T-cell (primary cell): ENCODE measurements at regions not wholly inside any gene's neighbourhood (a gene's known extent, or its start where the extent isn't known, plus 50 kb on each side); places are given as distances from the start of the nearest gene placed in this dataset.
A peak's percentile ranks its signal among the peaks of the same experiment; 100 is the strongest.
"Not testable (repeated sequence)": the region's sequence is repeated elsewhere in the genome, so short reads cannot be mapped to it uniquely, and the experiment has no call there.

Experiments
- ATAC-seq, 4 experiments: fragments of 200-7000 bp in 3 of 4; fragments of 150-1000 bp in 1 of 4; cut with Tn5 transposase; replicated peaks in 1 of 4; 1 replicate in 3 of 4; 2 replicates in 1 of 4; pipeline ENCODE4 v1.10.0; 2021; ENCODE audit warnings: moderate library complexity in 3 of 4, mild to moderate bottlenecking in 2 of 4, moderate number of reproducible peaks in 1 of 4
- CTCF ChIA-PET, 2 donors: fragments of 300-600 bp; sonication (Branson Sonifier 250); formaldehyde crosslinking; loops; one replicate each; lab custom pipeline; 2022; ENCODE audit warnings: antibody characterized with exemption in 2 of 2; lab: Charles Lee
- POLR2A ChIA-PET, 2 donors: fragments of 300-600 bp; sonication (Branson Sonifier 250); formaldehyde crosslinking; loops; one replicate each; lab custom pipeline; 2022; ENCODE audit warnings: antibody characterized with exemption in 2 of 2; lab: Charles Lee
- DNase-seq, 35 experiments: peaks; one replicate each; pipeline versions ENCODE4 v3.0.0 to v3.0.0-alpha.2; 2013 to 2023
- H3K27ac ChIP-seq: one replicate; pipeline ENCODE4 v1.5.1; 2013; ENCODE audit warnings: low read length
- H3K27me3 ChIP-seq, 2 experiments: replicated peaks in 1 of 2; 1 replicate in 1 of 2; 2 replicates in 1 of 2; pipeline versions ENCODE4 v1.6.1 to v1.7.0; 2013; ENCODE audit warnings: low read length in 1 of 2, mixed read lengths in 1 of 2; ENCODE audit not compliant: control insufficient read depth in 2 of 2, insufficient read depth in 2 of 2; ENCODE audit errors: extremely low read depth in 1 of 2
- H3K36me3 ChIP-seq, 2 donors: 1 replicate in 1 of 2; 2 replicates in 1 of 2; pipeline versions ENCODE4 v1.6.1 to v1.7.0; 2013; ENCODE audit warnings: low read length in 1 of 2; ENCODE audit not compliant: control insufficient read depth in 2 of 2, insufficient read depth in 1 of 2; ENCODE audit errors: extremely low read depth in 1 of 2
- H3K4me1 ChIP-seq, 2 experiments: 1 replicate in 1 of 2; 2 replicates in 1 of 2; pipeline versions ENCODE4 v1.6.1 to v1.7.0; 2013; ENCODE audit warnings: low read length in 2 of 2, mixed read lengths in 1 of 2; ENCODE audit not compliant: insufficient read depth in 2 of 2, control insufficient read depth in 1 of 2; ENCODE audit errors: extremely low read depth in 1 of 2
- H3K4me3 ChIP-seq, 2 donors: 1 replicate in 1 of 2; 2 replicates in 1 of 2; pipeline versions ENCODE4 v1.5.1 to v1.7.0; 2013; ENCODE audit warnings: mild to moderate bottlenecking in 2 of 2, low read length in 1 of 2, moderate library complexity in 1 of 2; ENCODE audit not compliant: control insufficient read depth in 1 of 2; ENCODE audit errors: extremely low read depth in 1 of 2
- H3K9me3 ChIP-seq: 2 replicates; pipeline ENCODE4 v1.7.0; 2013
- H3K27ac Mint-ChIP-seq, 2 donors: one replicate each; pipeline ENCODE4 v1.8.0; 2020 to 2021; ENCODE audit warnings: mild to moderate bottlenecking in 2 of 2, mixed read lengths in 2 of 2
- H3K27me3 Mint-ChIP-seq, 2 donors: one replicate each; pipeline ENCODE4 v1.8.0; 2021 to 2022; ENCODE audit warnings: mixed read lengths in 2 of 2
- H3K36me3 Mint-ChIP-seq: one replicate; pipeline ENCODE4 v1.8.0; 2021; ENCODE audit warnings: mixed read lengths
- H3K4me1 Mint-ChIP-seq, 3 donors: one replicate each; pipeline ENCODE4 v1.8.0; 2020 to 2022; ENCODE audit warnings: mixed read lengths in 3 of 3, mild to moderate bottlenecking in 1 of 3
- H3K4me3 Mint-ChIP-seq, 3 donors: one replicate each; pipeline ENCODE4 v1.8.0; 2020 to 2022; ENCODE audit warnings: mild to moderate bottlenecking in 3 of 3, mixed read lengths in 3 of 3, moderate library complexity in 3 of 3
- H3K9me3 Mint-ChIP-seq, 3 donors: one replicate each; pipeline ENCODE4 v1.8.0; 2020 to 2022; ENCODE audit warnings: mixed read lengths in 3 of 3
- WGBS: methylation state at CpG from one replicate; pipeline ENCODE4 v1.1.5; 2013; ENCODE audit warnings: missing lambda C conversion rate; ENCODE audit not compliant: insufficient coverage; 5-methylcytosine and 5-hydroxymethylcytosine counted together

DNA sequence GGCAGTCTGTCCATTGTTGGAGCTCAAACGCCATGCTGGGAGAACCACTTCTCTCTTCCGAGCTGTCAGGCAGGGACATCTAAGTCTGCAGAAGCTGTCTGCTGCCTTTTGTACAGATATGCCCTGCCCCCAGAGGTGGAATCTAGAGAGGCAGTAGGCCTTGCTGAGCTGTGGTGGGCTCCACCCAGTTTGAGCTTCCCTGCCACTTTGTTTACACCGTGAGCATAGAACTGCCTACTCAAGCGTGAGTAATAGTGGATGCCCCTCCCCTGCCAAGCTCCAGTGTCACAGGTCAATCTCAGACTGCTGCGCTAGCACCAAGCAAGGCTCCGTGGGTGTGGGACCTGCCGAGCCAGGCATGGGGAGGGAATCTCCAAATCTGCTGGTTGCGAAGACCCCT is 145.7 kb downstream of the VSIG4 start:
- Mint-ChIP-seq H3K27me3 (peaks cover 0 to 5% of the 10 kb centered on the region in 2 donors), H3K4me1 (peaks cover 14 to 31% (median 15%) of the 10 kb centered on the region in 3 donors), H3K9me3 (no peaks in the 10 kb centered on the region), H3K4me3 (no peak overlapping the region), H3K27ac (no peak overlapping the region), H3K36me3 (peaks cover 4% of the 10 kb centered on the region)
- Histone ChIP-seq H3K36me3 (no peaks in the 10 kb centered on the region), H3K4me3 (no peak overlapping the region), H3K9me3 (no peaks in the 10 kb centered on the region), H3K27ac (no peak overlapping the region), H3K27me3 (no peaks in the 10 kb centered on the region), H3K4me1 (peaks cover 0 to 8% of the 10 kb centered on the region in 2 experiments)
- ATAC-seq (peak in 2 of 4 experiments; percentile 52 to 65), DNase-seq (peak in 23 of 35 experiments; percentile 0 to 32 (median 10))
- POLR2A ChIA-PET, result no interaction called here
- WGBS, result 83% methylated on average over 2 of the region's 8 CpGs
- CTCF ChIA-PET, result interaction anchor here in 1 of 2 donors (0.6 kb wide), 1 partner anchor 311 kb away, joined by 3 read pairs; no protein-coding TSS in a partner anchor

DNA sequence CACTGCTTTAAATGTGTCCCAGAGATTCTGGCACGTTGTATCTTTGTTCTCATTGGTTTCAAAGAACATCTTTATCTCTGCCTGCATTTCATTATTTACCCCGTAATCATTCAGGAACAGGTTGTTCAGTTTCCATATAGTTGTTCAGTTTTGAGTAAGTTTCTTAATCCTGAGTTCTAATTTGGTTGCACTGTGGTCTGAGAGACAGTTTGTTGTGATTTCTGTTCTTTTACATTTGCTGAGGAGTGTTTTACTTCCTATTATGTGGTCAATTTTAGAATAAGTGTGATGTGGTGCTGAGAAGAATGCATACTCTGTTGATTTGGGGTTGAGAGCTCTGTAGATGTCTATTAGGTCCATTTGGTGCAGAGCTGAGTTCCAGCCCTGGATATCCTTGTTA is 148.1 kb downstream of the VSIG4 start:
- H3K4me3 Mint-ChIP-seq, H3K27me3 Mint-ChIP-seq, H3K4me3 ChIP-seq, POLR2A ChIA-PET, CTCF ChIA-PET, H3K36me3 Mint-ChIP-seq, H3K36me3 ChIP-seq, H3K9me3 Mint-ChIP-seq, DNase-seq, H3K9me3 ChIP-seq, H3K27me3 ChIP-seq, H3K4me1 ChIP-seq, ATAC-seq, H3K27ac ChIP-seq: not testable (repeated sequence)
- Mint-ChIP-seq H3K27ac (peak overlapping the region in 1 of 2 donors; percentile 62), H3K4me1 (peaks cover 14 to 31% (median 15%) of the 10 kb centered on the region in 3 donors)
- WGBS, result no CpG with 5 or more reads among the region's 2 CpGs

DNA sequence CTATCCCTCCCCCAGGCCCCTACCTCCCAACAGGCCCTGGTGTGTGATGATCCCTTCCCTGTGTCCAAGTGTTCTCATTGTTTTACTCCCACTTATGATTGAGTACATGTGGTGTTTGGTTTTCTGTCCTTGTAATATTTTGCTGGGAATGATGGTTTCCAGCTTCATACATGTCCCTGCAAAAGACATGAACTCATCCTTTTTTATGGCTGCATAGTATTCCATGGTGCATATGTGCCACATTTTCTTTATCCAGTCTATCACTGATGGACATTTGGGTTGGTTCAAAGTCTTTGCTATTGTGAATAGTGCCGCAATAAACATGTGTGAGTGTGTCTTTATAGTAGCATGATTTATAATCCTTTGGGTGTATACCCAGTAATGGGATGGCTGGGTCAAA is 151.7 kb downstream of the VSIG4 start:
- peaks cover 21 to 30% (median 28%) of the 10 kb centered on the region in 3 donors for H3K4me1 Mint-ChIP-seq
- H3K4me3 ChIP-seq, H3K27me3 ChIP-seq, H3K4me3 Mint-ChIP-seq, ATAC-seq, DNase-seq, H3K36me3 Mint-ChIP-seq, H3K27ac ChIP-seq, H3K27me3 Mint-ChIP-seq, H3K9me3 ChIP-seq, H3K36me3 ChIP-seq, H3K4me1 ChIP-seq, H3K27ac Mint-ChIP-seq, CTCF ChIA-PET, H3K9me3 Mint-ChIP-seq: not testable (repeated sequence)
- POLR2A ChIA-PET, result interaction anchor here in 1 of 2 donors (0.6 kb wide), 1 partner anchor 15 kb away, joined by 5 read pairs; no protein-coding TSS in a partner anchor
- no CpG with 5 or more reads among the region's 1 CpG for WGBS

DNA sequence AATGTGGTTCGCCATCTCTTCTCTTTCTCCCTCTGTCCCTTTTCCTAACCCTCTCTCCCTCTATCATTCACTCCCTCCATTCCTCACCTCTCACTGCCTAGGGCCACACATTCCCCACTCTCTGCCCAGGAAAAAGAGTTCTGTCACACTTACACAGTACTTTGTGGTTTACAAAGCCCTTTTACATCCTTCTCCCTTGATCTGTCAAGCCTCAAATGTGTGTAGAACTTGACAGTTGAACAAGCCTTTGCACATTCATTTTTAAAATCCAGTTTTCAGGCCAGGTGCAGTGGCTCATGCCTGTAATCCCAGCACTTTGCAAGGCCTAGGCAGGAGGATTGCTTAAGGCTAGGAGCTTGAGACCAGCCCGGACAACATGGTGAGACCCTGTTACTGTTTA is 156.3 kb downstream of the VSIG4 start:
- Histone ChIP-seq H3K27ac (no peak overlapping the region), H3K27me3 (no peaks in the 10 kb centered on the region), H3K36me3 (no peaks in the 10 kb centered on the region), H3K4me3 (no peak overlapping the region), H3K4me1 (peaks cover 2 to 3% of the 10 kb centered on the region in 2 experiments), H3K9me3 (no peaks in the 10 kb centered on the region)
- no peaks in the 10 kb centered on the region for H3K9me3 Mint-ChIP-seq
- ChIA-PET POLR2A (no interaction called here), CTCF (no interaction called here)
- no peaks in the 10 kb centered on the region for H3K36me3 Mint-ChIP-seq
- ATAC-seq (no peak), DNase-seq (no peak)
- peak overlapping the region in 1 of 2 donors; percentile 56 for H3K27ac Mint-ChIP-seq
- no CpG with 5 or more reads among the region's 2 CpGs for WGBS
- H3K27me3 Mint-ChIP-seq, result peaks cover under 1 to 8% of the 10 kb centered on the region in 2 donors
- H3K4me3 Mint-ChIP-seq, result no peak overlapping the region
- H3K4me1 Mint-ChIP-seq, result peaks cover 13 to 20% (median 18%) of the 10 kb centered on the region in 3 donors

DNA sequence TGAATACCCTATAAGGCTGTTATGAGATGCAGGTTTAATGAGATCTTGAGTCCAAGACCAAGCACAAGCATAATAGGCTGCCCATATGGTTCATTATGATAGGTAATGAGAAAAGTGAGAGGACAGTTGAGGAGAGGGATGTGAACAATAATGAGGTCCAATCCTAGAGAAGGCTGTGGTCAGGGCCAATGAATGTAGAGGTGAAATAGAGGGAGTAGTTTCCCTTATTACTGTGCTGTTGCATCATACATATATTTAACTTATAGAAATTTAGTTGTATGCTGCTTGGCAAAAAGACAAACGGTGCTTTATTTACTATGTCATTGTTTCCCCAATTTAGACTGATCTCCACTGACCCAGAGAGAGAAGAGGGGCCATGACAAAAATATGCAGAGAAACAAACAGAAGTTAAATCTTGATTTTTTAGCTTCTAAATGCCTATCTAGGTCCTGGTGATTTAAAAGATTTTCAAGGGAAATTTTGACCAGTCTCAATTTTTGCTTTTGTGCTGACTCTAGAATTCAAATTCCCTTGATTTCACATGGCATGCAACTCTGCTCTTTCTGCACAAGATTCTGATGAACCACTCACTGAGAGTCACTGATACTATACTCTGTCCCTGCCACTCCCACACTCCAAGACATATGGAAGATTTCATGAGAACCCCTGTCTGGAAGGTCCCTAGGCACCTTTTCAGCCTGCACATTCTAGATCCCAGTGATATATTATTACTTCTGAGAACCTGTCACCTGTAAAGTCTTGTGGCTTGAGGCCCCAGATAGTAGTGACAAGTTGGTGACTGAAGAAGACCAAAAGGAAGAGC is 159.7 kb downstream of the VSIG4 start:
- peaks cover 0 to 3% (median 0%) of the 10 kb centered on the region in 3 donors for H3K9me3 Mint-ChIP-seq
- WGBS, result no CpG with 5 or more reads among the region's 1 CpG

DNA sequence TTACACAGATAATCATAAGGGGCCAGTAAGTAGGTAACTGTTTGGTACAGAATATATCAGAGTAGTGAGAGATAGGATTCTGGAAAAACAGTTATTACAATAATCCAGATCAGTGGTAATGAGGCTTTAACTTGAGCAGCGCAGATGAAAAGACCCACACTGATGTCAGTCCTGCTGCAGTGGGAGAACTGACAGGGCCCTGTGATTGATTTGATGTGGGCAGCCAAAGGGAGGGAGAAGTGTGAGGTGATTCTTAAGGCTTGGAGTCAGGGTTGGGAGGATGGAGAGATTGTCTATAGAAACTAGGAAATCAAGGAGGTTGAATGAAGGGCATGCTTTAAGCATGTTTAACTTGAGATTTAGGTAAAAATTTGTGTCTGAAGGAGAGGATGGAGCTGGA is 161.4 kb downstream of the VSIG4 start:
- POLR2A ChIA-PET, result no interaction called here
- Mint-ChIP-seq H3K9me3 (peaks cover 0 to 3% (median 0%) of the 10 kb centered on the region in 3 donors), H3K4me3 (no peak overlapping the region), H3K36me3 (no peaks in the 10 kb centered on the region), H3K4me1 (peaks cover 16 to 32% (median 17%) of the 10 kb centered on the region in 3 donors), H3K27ac (peak overlapping the region in 1 of 2 donors; percentile 57), H3K27me3 (peaks cover 2 to 18% of the 10 kb centered on the region in 2 donors)
- no peak for ATAC-seq
- no peak overlapping the region for H3K27ac ChIP-seq
- H3K27me3 ChIP-seq, result no peaks in the 10 kb centered on the region
- no peak overlapping the region for H3K4me3 ChIP-seq
- no peaks in the 10 kb centered on the region for H3K36me3 ChIP-seq
- H3K4me1 ChIP-seq, result peaks cover 0 to 16% of the 10 kb centered on the region in 2 experiments
- no peak for DNase-seq
- no CpG with 5 or more reads among the region's 1 CpG for WGBS
- no peaks in the 10 kb centered on the region for H3K9me3 ChIP-seq
- CTCF ChIA-PET, result no interaction called here

More for the DNA sequence above, 159.7 kb downstream of the VSIG4 start:
- Mint-ChIP-seq H3K27me3 (peaks cover 2 to 10% of the 10 kb centered on the region in 2 donors), H3K36me3 (no peaks in the 10 kb centered on the region), H3K4me1 (peaks cover 21 to 30% (median 27%) of the 10 kb centered on the region in 3 donors), H3K4me3 (no peak overlapping the region), H3K27ac (no peak overlapping the region)
- DNase-seq (no peak), ATAC-seq (no peak)
- ChIA-PET POLR2A (no interaction called here), CTCF (no interaction called here)
- H3K27ac ChIP-seq, result no peak overlapping the region
- peaks cover 2 to 6% of the 10 kb centered on the region in 2 experiments for H3K4me1 ChIP-seq
- H3K36me3 ChIP-seq, result no peaks in the 10 kb centered on the region
- H3K9me3 ChIP-seq, result no peaks in the 10 kb centered on the region
- no peaks in the 10 kb centered on the region for H3K27me3 ChIP-seq
- H3K4me3 ChIP-seq, result no peak overlapping the region
